Thyroid gland (tissue), 4 donors: ENCODE measurements at regions not wholly inside any gene's neighbourhood (a gene's known extent, or its start where the extent isn't known, plus 50 kb on each side); places are given as distances from the start of the nearest gene placed in this dataset.

Source experiments
- POLR2A ChIP-seq, 2 donors: fragments of 450-650 bp; IDR thresholded peaks; one replicate each; pipeline ENCODE4 v1.6.1; 2017; ENCODE audit warnings: antibody characterized with exemption in 2 of 2, mild to moderate bottlenecking in 2 of 2, moderate library complexity in 1 of 2
- TF ChIP-seq, protein P1 (sequence below), 6 experiments: fragments of 200-600 bp in 3 of 6; fragments of 450-650 bp in 3 of 6; sonication (generic) in 3 of 6; IDR thresholded peaks; one replicate each; pipeline ENCODE4 v1.5.1; 2016 to 2019; ENCODE audit warnings: antibody characterized with exemption in 6 of 6, mild to moderate bottlenecking in 2 of 6, inconsistent platforms in 1 of 6, moderate library complexity in 1 of 6

GRCh38 chr2:131635611-131636010 lies 107.9 kb downstream of the CCDC74A start:
- TF ChIP-seq, protein P1, sequence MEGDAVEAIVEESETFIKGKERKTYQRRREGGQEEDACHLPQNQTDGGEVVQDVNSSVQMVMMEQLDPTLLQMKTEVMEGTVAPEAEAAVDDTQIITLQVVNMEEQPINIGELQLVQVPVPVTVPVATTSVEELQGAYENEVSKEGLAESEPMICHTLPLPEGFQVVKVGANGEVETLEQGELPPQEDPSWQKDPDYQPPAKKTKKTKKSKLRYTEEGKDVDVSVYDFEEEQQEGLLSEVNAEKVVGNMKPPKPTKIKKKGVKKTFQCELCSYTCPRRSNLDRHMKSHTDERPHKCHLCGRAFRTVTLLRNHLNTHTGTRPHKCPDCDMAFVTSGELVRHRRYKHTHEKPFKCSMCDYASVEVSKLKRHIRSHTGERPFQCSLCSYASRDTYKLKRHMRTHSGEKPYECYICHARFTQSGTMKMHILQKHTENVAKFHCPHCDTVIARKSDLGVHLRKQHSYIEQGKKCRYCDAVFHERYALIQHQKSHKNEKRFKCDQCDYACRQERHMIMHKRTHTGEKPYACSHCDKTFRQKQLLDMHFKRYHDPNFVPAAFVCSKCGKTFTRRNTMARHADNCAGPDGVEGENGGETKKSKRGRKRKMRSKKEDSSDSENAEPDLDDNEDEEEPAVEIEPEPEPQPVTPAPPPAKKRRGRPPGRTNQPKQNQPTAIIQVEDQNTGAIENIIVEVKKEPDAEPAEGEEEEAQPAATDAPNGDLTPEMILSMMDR (IDR thresholded peaks at IDR 0.05): no peak
- TF ChIP-seq POLR2A (IDR thresholded peaks at IDR 0.05): no peak
